ENCODE measurements at regions not wholly inside any gene's neighbourhood (a gene's known extent, or its start where the extent isn't known, plus 50 kb on each side); places are given as distances from the start of the nearest gene placed in this dataset.

DNA sequence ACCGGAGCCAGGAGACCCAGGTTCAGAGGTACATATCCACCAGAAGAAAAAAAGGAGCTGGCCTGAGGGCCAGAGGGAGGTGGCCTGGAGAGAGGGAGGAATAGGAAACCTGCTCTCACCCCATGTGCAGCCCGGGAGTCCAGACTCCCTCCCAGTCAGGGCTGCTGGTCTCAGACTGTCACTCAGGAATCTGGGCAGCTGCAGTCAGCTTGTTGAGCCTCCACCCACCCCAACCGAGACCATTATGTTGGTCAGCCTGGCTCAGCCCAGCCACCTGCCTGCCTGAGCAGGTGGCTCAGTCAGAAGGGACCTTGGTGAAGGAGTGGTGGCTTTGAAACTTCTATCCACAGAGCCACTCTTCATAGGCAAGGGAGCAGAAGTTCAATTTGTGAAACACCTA, 53.3 kb upstream of the EPB41L1 start:
- TF ChIP-seq POLR2A (IDR thresholded peaks at IDR 0.05), result no peak
- TF ChIP-seq, protein P1, sequence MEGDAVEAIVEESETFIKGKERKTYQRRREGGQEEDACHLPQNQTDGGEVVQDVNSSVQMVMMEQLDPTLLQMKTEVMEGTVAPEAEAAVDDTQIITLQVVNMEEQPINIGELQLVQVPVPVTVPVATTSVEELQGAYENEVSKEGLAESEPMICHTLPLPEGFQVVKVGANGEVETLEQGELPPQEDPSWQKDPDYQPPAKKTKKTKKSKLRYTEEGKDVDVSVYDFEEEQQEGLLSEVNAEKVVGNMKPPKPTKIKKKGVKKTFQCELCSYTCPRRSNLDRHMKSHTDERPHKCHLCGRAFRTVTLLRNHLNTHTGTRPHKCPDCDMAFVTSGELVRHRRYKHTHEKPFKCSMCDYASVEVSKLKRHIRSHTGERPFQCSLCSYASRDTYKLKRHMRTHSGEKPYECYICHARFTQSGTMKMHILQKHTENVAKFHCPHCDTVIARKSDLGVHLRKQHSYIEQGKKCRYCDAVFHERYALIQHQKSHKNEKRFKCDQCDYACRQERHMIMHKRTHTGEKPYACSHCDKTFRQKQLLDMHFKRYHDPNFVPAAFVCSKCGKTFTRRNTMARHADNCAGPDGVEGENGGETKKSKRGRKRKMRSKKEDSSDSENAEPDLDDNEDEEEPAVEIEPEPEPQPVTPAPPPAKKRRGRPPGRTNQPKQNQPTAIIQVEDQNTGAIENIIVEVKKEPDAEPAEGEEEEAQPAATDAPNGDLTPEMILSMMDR (IDR thresholded peaks at IDR 0.05), result no peak

Measured in upper lobe of left lung (tissue), 4 donors.